ACHN (cell line): ENCODE measurements at regions not wholly inside any gene's neighbourhood (a gene's known extent, or its start where the extent isn't known, plus 50 kb on each side); places are given as distances from the start of the nearest gene placed in this dataset.

Experiments used
- DNase-seq: peaks from one replicate; pipeline ENCODE4 v3.0.0-alpha.2; 2015
- in situ Hi-C: cut with HindIII; loops from 2 replicates; pipeline ENCODE4 v1.10.0; 2017; ENCODE audit warnings: low sequenced_read_pairs, low pct_ligation_motif_present, low pct_unique_long_range_greater_than_20kb

DNA sequence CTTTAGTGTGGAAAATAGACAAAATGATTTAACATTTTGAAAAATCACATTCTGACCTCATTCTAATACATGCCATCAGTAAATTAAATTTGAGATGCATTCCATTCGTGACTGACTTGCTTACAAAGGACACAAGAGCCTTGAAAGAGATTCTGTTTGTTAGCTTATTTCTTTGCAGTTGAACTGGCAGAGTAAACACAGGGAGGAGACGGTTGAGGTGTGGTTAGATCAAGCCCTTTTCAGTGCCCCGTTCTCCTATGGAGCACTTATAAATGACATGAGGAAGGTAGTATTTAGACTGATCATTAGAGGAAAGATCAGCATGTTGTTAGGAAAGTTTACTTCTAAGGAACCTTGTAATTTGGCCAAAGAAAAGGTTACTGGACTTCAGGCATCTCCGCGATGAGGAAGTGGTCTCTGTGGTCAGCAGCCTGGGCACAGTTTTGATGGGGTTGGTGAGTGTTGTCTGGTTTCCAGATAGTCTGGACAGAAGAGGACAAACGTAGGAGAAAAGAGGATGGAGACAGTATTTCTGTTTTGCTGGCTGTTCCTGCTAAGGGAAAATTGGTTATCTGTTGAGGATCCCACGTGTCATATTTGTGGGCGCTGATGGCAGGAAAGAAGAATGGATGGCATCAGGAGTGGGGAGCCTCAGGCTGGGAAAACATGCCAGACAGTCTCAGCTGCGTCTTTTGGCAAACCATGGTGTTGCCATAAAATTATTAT is 328.9 kb upstream of the TBL1XR1 start:
- DNase-seq = no peak
- in situ Hi-C loops = no loop called here

DNA sequence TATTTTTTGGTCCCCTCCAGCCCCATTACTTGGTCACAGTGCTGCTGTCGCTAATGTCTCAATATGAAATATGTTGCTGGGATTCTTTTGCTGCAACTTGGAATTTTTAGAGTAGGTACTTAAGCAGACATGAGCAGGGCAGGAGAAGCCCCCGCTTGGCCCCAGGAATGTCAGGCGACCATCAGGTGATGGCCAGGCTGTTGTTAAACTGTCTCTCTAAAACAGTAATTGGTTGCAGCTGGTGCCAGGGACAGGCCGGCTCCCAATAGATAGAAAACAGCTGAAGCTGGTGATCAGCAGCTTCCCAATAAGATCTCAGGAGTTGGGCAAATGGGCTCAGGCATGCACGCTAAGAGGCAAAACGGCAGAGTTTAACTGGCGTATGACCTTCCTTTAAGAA is 329.9 kb upstream of the TBL1XR1 start:
- in situ Hi-C loops = no loop called here
- no peak for DNase-seq

DNA sequence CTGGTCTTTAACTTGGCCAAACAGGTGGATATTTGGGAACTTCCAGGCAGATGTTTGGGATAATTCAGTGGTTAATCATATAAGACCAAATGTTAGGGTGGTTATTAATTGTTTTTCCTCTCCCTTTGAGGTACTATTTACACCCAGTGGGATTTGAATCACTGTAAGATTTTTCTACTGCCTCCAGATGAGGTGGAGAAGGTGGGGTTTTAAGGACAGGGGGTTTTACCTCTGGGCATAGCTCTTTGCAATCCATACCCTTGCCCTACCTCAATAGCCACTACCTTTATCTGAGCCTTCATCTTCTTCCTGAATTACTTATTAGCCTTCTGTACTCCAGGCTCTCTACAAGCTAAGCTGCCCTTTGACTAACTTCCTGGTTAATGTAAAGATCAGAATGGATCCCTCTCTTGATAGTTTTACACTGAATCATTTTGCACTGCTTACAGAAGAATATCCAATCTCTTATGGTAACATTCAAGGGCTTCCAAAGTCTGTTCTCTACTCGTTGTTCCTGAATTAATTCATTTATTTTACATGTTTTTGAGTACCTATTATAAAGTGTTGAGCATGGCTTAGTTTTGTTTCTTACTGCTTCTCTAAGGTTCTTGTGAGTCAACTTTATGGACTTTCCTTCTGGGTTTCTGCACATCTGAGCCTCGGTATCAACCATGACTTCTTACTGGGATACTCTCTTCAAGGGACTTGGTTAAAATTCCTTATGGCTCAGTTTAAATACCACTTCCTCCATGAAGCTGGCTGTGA is 331.2 kb upstream of the TBL1XR1 start:
- in situ Hi-C loops = no loop called here
- no peak for DNase-seq

DNA sequence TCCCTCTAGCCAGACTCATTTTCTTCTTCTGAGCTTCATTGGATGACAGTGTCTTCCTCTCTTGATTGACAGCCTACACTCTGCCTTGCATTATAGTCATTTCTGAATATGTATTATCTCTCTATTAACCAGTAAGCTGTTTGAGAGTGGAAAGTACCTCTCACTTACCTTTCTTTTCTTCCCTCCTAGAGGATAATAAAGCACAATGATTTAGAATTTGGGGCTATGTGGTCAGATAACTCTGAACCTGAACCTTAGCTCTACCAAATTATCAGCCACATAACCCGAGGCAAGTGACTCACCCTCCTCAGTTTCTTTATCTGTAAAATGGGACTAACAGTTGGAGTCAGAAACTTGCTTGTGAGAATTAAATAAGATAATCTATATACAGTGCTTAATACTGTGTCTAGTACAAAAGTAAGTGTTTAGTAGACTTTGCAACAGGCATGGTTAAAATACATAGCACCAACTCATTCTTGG is 331.8 kb upstream of the TBL1XR1 start:
- in situ Hi-C loops = no loop called here
- DNase-seq = no peak

DNA sequence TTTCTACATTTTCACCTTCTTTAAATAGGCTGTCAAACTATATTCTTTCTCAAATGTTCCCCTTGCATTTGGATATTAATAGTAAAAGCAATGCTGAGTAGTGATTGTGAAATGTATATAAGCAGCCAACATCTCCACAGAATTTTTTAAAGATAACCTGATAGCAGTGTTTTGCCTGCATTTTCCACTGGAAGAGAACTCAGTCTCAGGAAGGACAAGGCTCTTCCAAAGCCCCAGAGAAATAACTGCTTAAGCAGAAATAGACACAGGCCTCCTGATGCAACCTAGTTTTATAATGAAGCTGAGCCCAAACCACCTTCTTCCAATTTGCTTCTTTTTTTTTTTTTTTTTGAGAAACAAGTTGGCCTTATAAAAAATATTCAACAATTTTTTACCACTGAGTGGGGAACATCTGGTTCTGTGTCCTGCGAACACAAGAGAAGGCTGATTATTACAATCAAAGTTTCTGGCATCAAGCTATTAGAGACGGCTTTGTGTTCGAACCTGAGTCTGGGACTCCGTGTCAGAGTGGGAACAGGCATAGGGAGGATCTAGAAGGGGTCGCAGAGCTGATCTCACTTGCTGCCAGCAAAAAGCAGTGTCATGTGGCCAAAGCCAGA is 332.5 kb upstream of the TBL1XR1 start:
- in situ Hi-C loops = no loop called here
- no peak for DNase-seq

DNA sequence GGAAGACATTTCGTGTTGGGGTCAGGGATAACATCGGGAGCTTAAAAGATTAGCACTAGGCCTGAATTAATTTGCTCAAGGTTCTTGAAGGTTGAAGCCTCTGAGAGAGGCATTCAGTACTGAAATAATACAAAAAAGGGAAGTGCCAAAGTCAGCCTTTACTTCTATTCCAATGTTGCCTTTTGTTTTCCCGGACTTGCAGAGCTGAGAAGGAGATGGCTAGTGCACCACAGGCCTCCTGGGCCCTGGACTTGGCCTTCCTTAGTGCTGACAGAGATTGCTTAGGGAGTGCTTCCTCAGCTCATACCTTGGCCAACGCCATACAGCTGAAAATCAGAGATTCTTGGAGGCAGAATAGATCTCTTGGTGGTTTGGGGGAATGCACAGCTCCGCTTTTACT is 333.6 kb upstream of the TBL1XR1 start:
- DNase-seq = no peak
- in situ Hi-C loops = no loop called here

DNA sequence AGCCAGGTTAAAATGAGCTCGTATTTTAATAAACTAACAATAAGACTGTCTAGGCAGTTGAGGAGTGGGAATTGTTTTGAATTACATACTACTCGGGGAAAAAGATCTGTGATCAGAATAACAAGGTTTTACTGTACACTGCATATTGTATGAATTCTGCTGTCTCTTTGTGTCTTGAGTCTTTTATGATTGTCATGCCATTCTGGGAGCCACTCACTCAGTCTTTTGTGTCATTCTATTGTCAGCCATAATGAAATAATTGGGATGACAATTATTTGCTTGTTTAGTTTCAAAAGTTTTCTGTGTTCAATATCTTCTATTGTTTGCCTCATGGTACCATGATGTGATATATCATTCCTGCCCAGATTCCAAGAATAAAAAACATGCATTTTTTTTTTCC is 339.6 kb upstream of the TBL1XR1 start:
- no peak for DNase-seq
- in situ Hi-C loops = no loop called here

DNA sequence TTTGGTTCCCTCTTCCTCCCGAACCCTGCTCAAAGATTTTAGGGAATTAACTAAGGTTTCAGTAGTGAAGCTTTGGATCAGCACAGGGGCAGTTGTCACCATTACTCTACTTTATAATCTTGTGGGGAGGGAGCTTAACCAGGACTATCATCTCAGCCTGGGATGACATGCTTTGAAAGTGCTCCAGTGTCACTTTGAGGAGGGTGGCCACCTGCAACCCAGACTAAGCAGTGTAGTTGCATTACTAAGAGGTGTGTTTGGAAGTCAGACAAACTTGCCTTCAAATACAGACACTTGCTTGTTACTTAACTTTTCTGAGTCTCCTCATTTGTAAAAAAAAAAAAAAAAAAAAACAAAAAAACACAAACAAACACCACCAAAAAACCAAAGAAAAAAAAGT is 340.3 kb upstream of the TBL1XR1 start:
- no peak for DNase-seq

DNA sequence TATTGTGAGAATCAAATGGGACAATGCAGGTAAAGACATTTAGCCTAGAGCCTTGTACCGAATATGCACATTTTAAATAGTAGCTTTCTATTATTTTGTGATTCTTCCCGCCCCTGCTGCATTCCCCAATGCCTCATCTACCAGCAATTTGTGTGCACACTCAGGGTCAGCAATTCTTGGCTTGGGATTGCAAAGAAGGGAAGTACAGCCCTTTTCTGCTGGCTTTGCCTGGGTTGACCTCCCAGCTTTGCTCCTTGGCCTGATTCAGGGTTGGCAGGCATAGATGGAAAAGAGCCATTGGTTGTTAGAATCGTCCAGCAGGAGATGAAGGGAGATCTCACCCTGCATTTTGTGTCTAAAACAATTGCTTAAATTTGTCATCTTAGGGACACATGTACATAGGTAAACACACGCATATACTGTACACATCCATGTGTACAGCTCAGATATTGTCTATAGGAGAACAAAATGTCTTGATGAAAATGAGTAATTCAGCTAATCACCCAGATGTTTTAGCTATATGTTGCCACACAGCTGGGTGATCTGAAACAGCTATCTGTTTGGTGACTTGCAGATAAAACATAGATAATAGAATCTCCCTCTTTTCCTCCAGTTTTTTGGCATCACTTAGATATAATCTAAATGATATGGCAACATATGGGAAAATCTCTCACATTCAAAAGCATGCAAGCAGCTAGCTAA is 340.9 kb upstream of the TBL1XR1 start:
- in situ Hi-C loops = no loop called here
- no peak for DNase-seq

More for the DNA sequence above, 340.3 kb upstream of the TBL1XR1 start:
- in situ Hi-C loops = no loop called here

DNA sequence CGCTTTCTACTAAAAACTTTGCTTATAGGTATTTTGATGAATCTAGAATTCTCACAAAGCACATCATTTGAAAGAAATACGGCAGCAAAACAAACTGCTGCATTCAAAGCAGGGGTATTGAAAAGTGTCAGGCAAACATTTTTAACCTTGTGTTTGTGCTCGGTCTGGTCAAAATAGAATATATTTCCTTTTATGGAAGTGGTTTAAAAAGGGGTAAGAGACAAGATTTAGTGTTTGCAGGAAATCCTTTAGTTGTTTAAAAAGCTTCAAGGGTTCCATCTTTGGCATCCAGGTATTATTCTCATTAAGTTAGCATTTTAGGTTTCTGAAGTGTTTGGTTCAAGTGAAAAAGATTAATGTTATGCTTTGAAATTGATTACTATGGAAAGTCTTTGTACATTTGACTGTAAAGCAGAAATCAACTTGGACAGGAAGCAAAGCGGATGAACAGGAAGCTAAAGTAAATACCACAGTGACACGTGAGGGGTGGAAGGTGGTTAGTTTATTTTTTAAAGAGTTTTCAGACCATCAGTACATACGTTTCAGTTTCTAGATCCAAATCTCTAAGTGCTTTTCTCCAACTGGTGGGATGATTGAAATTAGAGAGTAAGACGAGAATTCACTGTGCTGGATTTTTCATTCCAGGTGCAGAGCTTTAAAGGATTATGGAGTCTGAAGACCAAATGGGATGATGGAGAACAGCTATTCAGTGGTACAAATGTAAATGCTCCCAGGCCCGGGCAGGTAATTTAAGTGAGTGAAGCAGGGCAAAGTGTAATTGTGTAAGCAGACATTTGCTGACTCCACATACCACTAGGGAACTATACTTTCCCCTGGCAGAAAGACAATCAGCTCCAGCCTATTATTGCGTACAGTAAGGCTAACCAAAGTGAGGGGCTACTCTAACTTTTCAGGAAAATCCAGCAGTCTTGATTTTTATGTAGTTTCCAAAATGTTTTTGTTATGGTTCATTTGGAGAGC is 341.8 kb upstream of the TBL1XR1 start:
- in situ Hi-C loops = no loop called here
- DNase-seq = no peak

DNA sequence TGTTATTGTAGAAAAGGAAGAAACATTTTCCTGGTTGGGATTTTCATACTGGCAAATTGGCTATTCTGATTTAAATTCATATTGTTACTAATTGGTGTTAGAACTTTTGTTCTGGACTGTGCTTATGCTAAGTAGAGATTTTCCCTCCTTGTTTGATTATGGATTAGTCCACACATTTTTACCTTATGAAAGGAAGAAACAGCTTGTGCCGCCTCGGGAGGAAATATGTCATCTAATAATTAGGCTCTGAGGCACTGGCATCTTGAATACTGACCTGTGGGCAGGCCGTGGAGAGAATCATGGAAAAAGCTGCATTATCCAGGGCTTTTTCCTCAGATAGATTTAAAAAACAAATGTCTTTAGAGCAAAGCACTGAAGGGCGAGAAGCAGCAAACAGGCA is 344.3 kb upstream of the TBL1XR1 start:
- DNase-seq = no peak
- in situ Hi-C loops = no loop called here

DNA sequence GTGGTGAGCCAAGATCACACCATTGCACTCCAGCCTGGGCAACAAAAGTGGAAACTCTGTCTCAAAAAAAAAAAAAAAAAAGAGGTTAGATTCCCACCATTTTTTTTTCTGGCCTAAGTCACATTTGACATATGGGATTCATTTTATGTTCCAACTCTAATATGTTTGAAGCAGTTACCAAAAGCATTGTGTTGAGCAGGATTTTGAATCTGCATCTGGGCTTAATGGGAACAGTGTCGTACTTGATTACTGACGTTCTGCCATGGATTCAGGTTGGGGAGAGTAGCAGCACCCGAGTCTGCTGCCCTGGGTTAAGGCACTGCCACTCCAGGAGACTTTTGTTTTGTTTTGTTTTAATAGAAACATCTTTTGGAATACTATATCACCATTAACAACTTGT is 348.7 kb upstream of the TBL1XR1 start:
- DNase-seq = no peak
- in situ Hi-C loops = no loop called here

DNA sequence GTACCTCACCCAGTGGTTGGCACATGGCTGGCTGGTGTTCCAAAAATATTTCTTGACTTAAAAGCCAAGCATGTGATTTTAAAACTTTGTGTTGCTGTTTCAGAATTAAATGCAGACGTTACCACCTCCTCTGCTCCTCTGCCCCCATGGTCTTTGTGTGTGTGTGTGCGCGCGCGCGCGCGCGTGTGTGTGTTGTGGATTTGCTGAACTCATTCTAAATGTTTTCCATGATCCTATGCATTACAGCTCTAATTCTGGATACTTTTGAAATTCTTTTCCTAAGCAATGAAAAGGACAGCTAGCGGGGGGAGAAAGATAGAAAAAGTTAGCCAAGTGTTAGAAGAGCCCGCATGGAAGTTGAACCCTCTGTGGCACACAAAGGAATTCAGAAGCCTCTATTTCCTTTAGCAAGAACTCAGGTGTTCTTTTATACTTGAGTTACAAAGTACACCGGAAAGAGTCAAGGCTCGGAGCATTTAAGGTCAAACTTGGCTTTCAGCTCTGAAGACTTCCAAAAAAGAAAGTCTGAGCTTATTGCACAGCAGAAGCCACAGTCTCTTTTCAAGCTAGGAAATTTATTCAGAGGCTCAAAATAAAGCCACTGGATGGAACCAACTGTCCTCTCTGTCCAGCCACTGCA is 350.5 kb upstream of the TBL1XR1 start:
- in situ Hi-C loops = no loop called here
- no peak for DNase-seq

DNA sequence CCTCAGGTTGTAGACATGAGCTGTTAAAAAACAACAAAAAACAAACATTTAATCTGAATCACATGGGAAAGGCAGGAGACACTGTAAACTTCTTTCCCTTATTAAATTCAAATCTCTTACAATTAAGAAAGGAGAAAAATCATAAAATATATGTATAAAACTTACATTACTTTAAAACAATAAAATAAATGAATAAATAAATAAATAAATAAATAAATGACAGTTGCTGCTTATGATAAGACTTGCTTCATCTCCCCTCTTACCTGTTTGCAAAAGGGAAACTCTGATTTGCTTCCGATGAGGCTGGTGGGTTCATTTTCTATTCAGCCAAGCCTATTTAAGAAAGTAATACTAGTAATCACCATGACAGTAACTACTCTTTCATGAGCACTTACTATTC is 353.4 kb upstream of the TBL1XR1 start:
- DNase-seq = no peak
- in situ Hi-C loops = no loop called here

DNA sequence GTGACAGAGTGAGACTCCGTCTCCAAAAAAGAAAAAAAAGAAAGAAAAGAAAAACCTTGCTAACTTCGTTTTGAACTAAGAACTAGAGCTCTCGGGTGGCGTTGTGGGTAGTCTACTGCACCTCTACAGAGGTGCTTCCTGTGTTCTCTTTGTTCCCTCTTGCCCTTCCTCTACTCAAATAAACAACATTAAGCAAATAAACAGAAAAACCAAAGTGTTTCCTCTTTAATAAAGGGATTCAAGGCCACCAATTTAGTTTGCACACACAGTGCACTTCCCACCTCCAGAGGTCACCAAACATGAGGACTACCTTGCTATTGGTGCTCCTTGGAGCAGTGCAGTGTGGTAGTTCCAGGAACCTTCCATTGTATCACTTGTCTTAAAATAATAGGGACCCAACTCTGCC is 354.2 kb upstream of the TBL1XR1 start:
- no peak for DNase-seq
- in situ Hi-C loops = no loop called here

DNA sequence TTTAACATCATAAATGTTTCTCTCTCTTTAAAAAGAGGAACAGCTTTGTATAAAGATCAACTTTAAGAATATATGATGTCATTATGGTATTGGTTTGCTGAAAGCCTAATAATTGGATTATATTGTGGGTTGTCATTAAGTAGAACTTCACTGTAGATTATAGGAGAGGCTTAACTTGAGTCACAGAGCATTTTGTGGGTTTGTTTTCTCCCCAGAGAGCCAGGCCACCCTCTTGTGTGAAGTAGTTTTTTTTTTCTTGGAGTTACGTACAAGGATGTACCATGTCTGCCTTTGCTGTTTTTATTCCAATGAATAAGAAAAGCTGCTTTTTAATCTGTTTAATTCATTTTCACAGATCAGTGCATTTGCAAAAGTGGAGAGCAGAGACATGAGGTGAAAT is 354.8 kb upstream of the TBL1XR1 start:
- no peak for DNase-seq
- in situ Hi-C loops = no loop called here

DNA sequence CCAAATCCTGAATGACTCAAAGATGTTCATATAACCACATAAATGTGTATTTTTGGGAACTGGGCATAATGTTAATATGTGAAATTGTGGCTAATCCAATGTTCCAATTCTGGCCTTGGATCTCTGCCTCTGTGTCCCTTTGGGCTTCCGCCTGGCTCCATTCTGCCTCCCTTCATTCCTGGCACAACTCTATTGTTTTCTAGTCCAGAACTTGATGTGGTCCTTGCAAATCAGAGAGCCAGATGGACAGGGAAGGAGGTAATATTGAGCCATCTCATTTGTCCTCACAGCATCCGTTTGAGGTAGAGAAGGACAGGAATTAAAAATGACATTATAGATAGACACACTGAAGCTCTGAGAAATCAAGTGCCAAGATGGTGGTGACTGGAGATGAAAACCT is 355.7 kb upstream of the TBL1XR1 start:
- in situ Hi-C loops = no loop called here
- no peak for DNase-seq

DNA sequence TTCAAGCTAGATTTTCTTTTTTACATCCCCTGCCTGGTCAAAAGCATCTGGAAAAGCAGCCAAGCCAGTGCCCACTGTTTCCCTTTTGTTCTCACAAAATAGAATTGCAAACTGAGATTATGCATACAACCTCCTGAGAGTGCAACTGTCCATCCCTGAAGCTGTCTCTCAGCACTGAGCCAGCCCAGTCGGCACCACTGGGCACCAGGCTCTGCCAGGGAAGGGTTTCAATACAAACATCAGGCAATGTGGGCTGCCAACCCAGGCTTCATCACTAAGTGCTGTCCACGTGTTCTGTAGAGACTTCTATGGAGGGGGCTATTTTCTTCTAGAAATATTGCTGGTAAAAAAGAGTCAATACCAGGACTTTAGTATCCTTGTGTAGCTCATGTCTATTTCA is 356.3 kb upstream of the TBL1XR1 start:
- no peak for DNase-seq
- in situ Hi-C loops = no loop called here
